ENCODE measurements at regions not wholly inside any gene's neighbourhood (a gene's known extent, or its start where the extent isn't known, plus 50 kb on each side); places are given as distances from the start of the nearest gene placed in this dataset.
"Not testable (repeated sequence)": the region's sequence is repeated elsewhere in the genome, so short reads cannot be mapped to it uniquely, and the experiment has no call there.

GRCh38 chr1:173301507-173301906 lies 94.4 kb upstream of the TNFSF4 start:
- peak; percentile 6 for DNase-seq

GRCh38 chr1:173302366-173302765 lies 95.2 kb upstream of the TNFSF4 start:
- no peak for DNase-seq

GRCh38 chr1:173302890-173303829 lies 96.0 kb upstream of the TNFSF4 start:
- no peak for DNase-seq

GRCh38 chr1:173303984-173304383 lies 96.9 kb upstream of the TNFSF4 start:
- no peak for DNase-seq

- DNase-seq = no peak
These were observed 97.5 kb upstream of the TNFSF4 start for GRCh38 chr1:173304529-173305227.

- no peak for DNase-seq
These were observed 100.7 kb upstream of the TNFSF4 start for GRCh38 chr1:173307845-173308244.

GRCh38 chr1:173314656-173315055 lies 107.5 kb upstream of the TNFSF4 start:
- no peak for DNase-seq

- no peak for DNase-seq
These were observed 108.2 kb upstream of the TNFSF4 start for GRCh38 chr1:173315296-173315695.

GRCh38 chr1:173318788-173319187 lies 111.7 kb upstream of the TNFSF4 start:
- DNase-seq = no peak

- DNase-seq = not testable (repeated sequence)
These were observed 117.2 kb upstream of the TNFSF4 start for GRCh38 chr1:173324352-173324751.

GRCh38 chr1:173327987-173328386 lies 120.9 kb upstream of the TNFSF4 start:
- not testable (repeated sequence) for DNase-seq

- DNase-seq = no peak
These were observed 121.8 kb upstream of the TNFSF4 start for GRCh38 chr1:173328961-173329360.

GRCh38 chr1:173329726-173330125 lies 122.6 kb upstream of the TNFSF4 start:
- DNase-seq = peak; percentile 67

GRCh38 chr1:173330149-173330951 lies 123.2 kb upstream of the TNFSF4 start:
- peak; percentile 70 for DNase-seq

GRCh38 chr1:173330952-173331548 lies 123.9 kb upstream of the TNFSF4 start:
- DNase-seq = not testable (repeated sequence)

GRCh38 chr1:173332026-173332425 lies 124.9 kb upstream of the TNFSF4 start:
- DNase-seq = peak; percentile 68

- DNase-seq = no peak
These were observed 126.5 kb upstream of the TNFSF4 start for GRCh38 chr1:173333581-173333980.

GRCh38 chr1:173337126-173337525 lies 130.0 kb upstream of the TNFSF4 start:
- no peak for DNase-seq

GRCh38 chr1:173341307-173341706 lies 134.2 kb upstream of the TNFSF4 start:
- peak; percentile 62 for DNase-seq

GRCh38 chr1:173341971-173342370 lies 134.8 kb upstream of the TNFSF4 start:
- no peak for DNase-seq

- no peak for DNase-seq
These were observed 134.4 kb upstream of the PRDX6 start for GRCh38 chr1:173342736-173343135.

- no peak for DNase-seq
These were observed 132.9 kb upstream of the PRDX6 start for GRCh38 chr1:173344034-173344743.

Measured in fibroblast of skin of right quadriceps (primary cell).